Stimulated activated naive CD8-positive, alpha-beta T cell treated with anti-CD3 and anti-CD28 coated beads, Interleukin-15, amount 100 ng/mL, for 72 hours (primary cell): ENCODE measurements at regions not wholly inside any gene's neighbourhood (a gene's known extent, or its start where the extent isn't known, plus 50 kb on each side); places are given as distances from the start of the nearest gene placed in this dataset.

Experiments
- ATAC-seq: fragments of 150-1000 bp; cut with Tn5 transposase; 2 replicates; pipeline ENCODE4 v1.10.0; 2021; ENCODE audit warnings: mild to moderate bottlenecking, moderate library complexity
- DNase-seq, 2 donors: peaks; one replicate each; pipeline ENCODE4 v3.0.0; 2021 to 2022
- H3K27ac Mint-ChIP-seq, 2 donors: one replicate each; pipeline ENCODE4 v1.8.0; 2022; ENCODE audit warnings: mild to moderate bottlenecking in 2 of 2, mixed read lengths in 2 of 2, moderate library complexity in 2 of 2
- H3K27me3 Mint-ChIP-seq: one replicate; pipeline ENCODE4 v1.8.0; 2022; ENCODE audit warnings: mixed read lengths
- H3K4me1 Mint-ChIP-seq: one replicate; pipeline ENCODE4 v1.8.0; 2022; ENCODE audit warnings: mild to moderate bottlenecking, mixed read lengths
- H3K4me3 Mint-ChIP-seq, 2 donors: one replicate each; pipeline ENCODE4 v1.8.0; 2022; ENCODE audit warnings: mild to moderate bottlenecking in 2 of 2, mixed read lengths in 2 of 2, moderate library complexity in 1 of 2
- H3K9me3 Mint-ChIP-seq, 2 donors: one replicate each; pipeline ENCODE4 v1.8.0; 2022; ENCODE audit warnings: mixed read lengths in 2 of 2

DNA sequence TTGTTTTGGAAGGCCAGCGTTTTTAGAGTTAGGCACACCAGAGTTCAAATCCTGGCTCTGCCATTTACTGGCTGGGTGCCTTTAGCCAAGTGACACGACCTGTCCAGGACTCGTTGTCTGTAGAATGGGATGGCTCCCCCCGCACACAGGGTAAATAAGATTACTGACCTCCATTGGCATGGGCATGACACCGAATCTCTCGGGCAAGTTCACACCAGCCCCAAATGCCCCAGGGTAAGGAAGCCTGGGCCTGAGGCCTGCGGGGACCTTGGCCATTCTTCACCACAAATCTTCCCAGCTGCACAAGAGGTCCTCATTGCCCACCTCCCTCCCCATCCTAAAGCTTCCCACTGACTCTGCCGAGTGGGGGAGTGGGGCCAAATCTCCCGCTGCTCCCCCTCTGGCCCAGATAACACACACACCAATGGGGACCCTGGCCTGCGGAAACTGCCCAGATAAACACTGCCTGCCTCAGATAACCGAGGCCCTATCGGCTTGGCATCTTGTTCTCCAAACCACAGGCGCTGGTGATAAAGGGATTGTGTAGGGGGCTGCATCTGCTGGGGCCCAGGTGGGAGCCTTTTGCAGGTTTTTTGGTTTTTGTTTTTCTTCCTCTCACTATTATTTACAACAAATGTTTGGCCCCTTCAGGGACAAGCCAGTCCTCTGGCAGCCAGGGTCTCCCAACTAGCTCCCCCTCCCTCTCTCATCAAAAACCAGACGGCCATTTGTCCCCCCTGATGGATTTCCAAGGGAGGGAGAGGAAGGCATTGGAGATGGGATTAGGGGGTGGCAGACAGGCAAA lies 75.0 kb upstream of the LHX1 start:
- ATAC-seq (no peak), DNase-seq (no peak)
- no peaks in the 10 kb centered on the region for H3K9me3 Mint-ChIP-seq
- H3K27me3 Mint-ChIP-seq, result peaks cover 25% of the 10 kb centered on the region
- H3K4me3 Mint-ChIP-seq, result no peak overlapping the region
- H3K27ac Mint-ChIP-seq, result no peak overlapping the region
- H3K4me1 Mint-ChIP-seq, result peaks cover 1% of the 10 kb centered on the region

DNA sequence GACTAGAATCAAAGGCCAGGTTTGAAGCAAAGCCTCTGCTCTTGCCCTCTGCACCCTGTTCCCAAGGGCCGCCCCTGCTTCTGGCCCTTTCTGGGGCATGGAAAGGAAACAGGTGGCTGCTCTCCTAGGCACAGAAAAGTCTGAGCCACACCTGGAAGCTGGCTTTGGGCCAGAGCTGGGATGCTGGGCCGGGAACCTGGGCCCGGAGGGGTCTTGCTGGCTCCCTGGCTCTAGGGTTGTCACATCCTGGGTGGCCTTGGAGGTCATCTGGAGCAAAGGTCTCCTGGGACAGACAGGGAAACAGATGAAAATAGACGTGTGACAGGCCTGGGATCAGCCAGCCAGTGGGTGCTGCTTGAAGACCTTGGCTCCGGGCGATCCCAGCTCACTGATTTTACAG lies 74.1 kb upstream of the LHX1 start:
- ATAC-seq (no peak), DNase-seq (no peak)
- Mint-ChIP-seq H3K27ac (no peak overlapping the region), H3K27me3 (peaks cover 26% of the 10 kb centered on the region), H3K4me1 (no peaks in the 10 kb centered on the region), H3K9me3 (no peaks in the 10 kb centered on the region), H3K4me3 (no peak overlapping the region)

DNA sequence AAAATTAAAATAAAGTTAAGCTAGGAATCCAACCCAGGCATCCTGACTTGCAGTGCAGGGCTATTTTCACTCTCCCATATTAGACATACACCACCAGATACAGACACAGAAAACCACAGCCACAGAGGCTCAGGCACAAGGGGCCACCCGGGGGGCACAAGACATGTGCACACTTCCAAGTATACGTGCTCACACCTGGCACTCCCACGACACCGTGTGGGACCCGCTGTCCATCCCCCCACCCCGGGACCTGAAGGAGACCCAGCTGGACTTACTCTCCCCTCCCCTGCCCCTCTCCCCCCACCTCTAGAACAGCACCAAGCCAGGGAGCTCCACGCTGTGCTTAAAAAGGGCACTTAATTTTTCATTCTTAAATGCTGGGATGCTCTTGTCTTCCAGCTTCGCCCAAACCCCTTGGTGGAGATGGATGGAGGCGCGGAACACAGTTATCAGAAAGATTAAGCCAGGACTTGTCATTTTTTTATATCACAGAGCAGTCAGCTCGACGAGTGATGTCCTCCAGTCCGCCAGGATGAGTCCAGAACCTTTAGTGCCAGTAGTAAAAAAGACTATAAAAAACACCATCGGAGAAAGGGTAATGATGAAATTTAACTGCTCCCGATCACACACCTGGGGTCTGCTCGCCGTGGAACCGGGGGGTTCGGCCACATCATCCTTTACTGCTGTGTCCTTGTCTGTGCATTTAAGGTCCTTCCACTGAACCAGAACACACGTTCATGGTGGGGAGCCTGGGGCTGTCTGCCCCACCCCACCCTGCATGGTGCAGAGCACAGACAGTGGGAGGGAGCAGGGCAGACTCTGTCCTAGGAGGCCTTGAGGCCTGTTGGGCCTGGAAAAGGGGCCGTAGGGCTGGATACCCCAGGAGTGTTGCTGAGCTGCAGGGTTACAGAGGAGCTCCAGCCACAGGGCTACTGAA lies 73.3 kb upstream of the LHX1 start:
- Mint-ChIP-seq H3K4me1 (no peaks in the 10 kb centered on the region), H3K4me3 (no peak overlapping the region), H3K27me3 (peaks cover 26% of the 10 kb centered on the region), H3K9me3 (no peaks in the 10 kb centered on the region), H3K27ac (no peak overlapping the region)
- ATAC-seq, result no peak
- no peak for DNase-seq

DNA sequence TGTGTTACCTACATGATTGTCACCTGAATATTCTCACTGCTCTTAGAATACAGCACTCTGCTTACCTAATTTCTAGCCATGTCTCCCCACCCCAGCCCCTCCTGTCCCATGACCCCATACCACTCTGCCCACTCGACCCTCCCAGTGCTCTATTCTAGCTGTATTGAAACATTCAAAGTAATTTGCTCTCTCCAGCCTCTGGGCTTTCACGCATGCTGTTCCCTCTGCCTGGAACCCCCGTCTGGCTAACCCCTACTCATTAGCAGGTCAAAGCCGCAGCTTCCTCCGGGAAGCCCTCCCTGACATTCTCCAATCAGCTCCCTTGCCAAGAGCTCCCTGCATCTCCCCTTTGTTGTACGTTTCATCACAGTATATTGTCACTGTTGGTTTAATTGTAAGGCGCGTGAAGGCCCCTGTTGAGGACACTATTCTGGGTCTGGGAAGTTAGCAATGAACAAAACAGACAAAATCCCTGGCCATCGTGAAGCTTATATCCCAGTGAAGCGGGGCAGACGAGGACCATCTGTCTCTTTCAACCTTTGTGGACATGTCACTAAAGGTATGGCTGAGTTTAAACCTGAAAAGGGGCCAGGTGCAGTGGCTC lies 72.3 kb upstream of the LHX1 start:
- Mint-ChIP-seq H3K27me3 (peaks cover 26% of the 10 kb centered on the region), H3K4me1 (no peaks in the 10 kb centered on the region), H3K27ac (no peak overlapping the region), H3K9me3 (no peaks in the 10 kb centered on the region), H3K4me3 (no peak overlapping the region)
- ATAC-seq (no peak), DNase-seq (no peak)

DNA sequence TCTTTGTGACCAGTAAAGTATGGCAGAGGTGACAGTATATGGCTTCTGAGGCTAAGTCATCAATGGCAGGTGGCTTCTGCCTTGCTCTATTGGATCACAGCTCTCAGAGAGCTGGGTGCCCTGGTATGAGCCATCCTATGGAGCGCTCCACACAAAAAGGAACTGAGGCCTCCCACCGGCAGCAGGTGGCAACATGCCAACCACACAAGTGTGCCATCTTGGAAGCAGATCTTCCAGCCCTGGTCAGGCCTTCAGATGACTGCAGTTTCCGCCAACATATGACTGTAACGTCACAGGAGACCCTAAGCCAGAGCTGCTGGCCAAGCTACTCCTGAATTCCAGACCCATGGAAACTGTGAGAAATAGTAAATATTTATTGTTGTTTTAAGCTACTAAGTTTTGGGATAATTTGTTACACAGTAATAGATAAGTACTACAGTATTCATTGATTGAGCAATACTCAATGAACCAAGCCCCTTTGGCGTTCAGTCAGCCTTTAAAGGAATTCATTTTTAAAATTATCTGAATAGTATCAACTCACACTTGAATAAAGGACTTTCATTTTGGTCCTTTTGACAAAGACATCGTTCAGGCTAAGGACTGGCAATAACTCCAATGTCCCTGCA lies 69.4 kb upstream of the LHX1 start:
- H3K4me3 Mint-ChIP-seq, result no peak overlapping the region
- H3K27me3 Mint-ChIP-seq, result peaks cover 15% of the 10 kb centered on the region
- ATAC-seq (no peak), DNase-seq (no peak)
- H3K27ac Mint-ChIP-seq, result no peak overlapping the region
- no peaks in the 10 kb centered on the region for H3K9me3 Mint-ChIP-seq
- H3K4me1 Mint-ChIP-seq, result no peaks in the 10 kb centered on the region

DNA sequence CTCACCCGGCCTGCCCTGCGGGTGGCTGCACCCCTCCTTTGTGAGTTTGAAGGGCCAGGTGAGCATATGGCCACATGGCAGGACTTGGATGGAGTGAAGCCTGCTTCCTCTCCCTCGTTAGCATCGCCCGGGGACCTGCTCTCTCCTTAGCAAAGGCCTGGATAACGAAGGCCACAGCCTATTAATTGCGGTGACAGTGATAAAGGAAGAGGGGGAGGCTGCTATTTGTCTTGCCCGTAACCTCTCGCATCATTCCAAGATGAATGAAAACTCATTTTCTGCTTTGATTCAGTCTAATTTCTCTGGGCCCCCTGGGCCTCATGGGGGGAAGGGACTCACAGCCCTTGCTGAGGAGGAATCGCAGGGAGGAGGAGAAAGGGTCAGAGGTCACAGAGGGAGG lies 68.5 kb upstream of the LHX1 start:
- Mint-ChIP-seq H3K27ac (no peak overlapping the region), H3K4me3 (no peak overlapping the region), H3K9me3 (no peaks in the 10 kb centered on the region), H3K4me1 (no peaks in the 10 kb centered on the region), H3K27me3 (peaks cover 13% of the 10 kb centered on the region)
- ATAC-seq (no peak), DNase-seq (no peak)

DNA sequence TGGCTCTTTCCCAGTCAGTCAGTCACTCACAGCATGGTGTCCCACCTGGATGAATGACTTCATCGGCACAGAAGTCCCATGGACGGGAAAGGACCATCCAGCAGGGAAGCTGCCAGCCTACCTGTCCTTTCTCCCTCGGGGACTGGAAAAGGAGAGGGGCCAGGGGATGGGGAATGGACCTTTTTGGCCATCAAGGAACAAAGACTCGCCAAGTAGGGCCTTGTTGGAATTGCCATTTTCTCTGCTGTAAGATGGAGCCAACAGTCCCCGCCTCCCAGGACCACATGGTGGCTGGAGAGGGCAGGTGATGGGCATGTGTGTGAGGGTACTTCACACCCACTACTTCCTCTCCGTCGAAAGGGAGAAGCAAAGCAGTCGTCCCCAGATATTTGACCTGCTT lies 67.8 kb upstream of the LHX1 start:
- DNase-seq (no peak), ATAC-seq (no peak)
- H3K9me3 Mint-ChIP-seq, result no peaks in the 10 kb centered on the region
- no peaks in the 10 kb centered on the region for H3K4me1 Mint-ChIP-seq
- H3K27ac Mint-ChIP-seq, result no peak overlapping the region
- peaks cover 13% of the 10 kb centered on the region for H3K27me3 Mint-ChIP-seq
- H3K4me3 Mint-ChIP-seq, result no peak overlapping the region

DNA sequence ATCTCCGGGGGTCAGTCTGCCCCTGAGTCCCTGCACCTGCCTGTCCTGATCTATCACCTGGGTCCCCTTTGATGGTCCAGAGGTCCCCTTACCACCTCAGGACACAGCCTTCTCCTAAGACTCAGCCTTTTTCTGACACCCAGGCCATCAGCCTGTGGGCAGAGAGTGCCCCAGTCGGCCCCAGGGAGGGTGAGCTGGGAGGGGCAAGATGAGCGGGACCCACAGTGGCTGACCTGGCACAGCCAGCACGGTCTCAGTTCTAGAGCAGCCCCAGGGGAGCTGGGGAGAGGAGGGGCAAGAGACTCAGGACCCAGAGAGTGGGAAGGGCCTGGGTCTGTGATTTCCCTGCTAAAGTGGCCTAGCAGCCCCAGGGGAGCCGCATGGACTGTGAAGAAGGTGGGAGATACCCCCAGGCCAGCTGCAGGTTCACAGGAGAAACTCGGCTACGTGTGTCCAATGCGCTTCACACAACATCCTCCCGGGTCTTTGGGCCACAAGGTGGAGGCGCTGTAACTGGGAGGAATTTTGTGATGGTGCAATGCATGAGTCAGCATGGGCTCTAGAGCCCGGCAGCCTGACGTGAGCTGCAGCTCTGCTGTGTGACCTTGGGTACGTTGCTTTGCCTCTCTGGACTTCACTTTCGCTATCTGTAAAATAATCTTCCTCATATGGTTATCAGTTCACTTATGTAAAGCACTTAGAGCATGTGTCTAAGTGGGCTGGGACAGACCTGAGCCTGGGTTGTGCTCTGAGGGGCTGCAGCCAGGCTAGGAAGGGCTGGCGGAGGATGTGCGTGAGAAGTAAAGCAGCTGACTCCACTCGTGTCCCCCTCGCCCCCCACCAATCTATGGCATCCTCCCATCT lies 67.2 kb upstream of the LHX1 start:
- Mint-ChIP-seq H3K4me1 (no peaks in the 10 kb centered on the region), H3K27me3 (peaks cover 8% of the 10 kb centered on the region), H3K4me3 (no peak overlapping the region), H3K9me3 (no peaks in the 10 kb centered on the region), H3K27ac (peak overlapping the region in 1 of 2 donors; percentile 27)
- ATAC-seq (no peak), DNase-seq (no peak)

DNA sequence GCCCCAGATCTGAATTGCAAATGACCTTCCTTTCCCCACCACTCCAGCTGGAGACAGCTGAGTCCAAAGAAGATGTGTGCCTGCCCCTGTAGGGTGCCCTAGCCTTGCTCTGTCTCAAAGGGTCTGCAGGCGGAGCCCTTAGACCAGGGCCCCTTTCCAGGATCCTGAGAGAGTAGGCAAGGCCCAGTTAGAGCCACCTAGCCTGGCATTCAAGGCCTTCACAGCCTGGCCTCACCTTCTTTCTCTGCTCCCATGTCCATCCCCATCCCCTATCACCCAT lies 66.6 kb upstream of the LHX1 start:
- Mint-ChIP-seq H3K4me3 (no peak overlapping the region), H3K9me3 (no peaks in the 10 kb centered on the region), H3K27me3 (peaks cover 5% of the 10 kb centered on the region), H3K4me1 (no peaks in the 10 kb centered on the region), H3K27ac (no peak overlapping the region)
- DNase-seq (no peak), ATAC-seq (no peak)

DNA sequence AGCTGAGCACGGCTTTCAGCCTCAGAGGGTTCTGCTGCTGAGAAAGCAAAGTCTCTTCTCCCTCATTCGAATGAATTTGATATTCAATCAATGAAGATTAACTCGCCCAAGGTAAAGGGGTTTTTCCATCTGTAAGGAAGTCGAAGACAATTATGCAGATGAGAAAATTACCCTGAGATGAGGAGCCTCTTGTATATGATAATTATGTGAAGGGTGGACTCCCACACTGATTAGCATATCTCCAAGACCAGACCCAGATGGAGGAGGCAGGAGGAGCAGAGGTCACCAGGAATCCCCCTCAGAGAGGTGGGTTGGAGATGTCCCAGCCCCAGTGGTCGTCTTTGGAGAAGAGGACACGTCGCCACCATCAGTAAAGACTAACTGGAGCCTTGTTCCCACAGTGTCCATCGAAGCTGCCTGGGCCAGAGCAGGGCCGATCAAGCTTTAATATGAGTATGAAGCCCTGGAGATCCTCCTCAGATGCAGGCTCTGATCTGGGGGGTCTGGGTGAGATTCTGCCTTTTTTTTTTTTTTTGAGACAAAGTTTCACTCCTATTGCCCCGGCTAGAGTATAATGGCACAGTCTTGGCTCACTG lies 61.5 kb upstream of the LHX1 start:
- H3K4me3 Mint-ChIP-seq, result no peak overlapping the region
- H3K27me3 Mint-ChIP-seq, result peaks cover 11% of the 10 kb centered on the region
- H3K27ac Mint-ChIP-seq, result no peak overlapping the region

DNA sequence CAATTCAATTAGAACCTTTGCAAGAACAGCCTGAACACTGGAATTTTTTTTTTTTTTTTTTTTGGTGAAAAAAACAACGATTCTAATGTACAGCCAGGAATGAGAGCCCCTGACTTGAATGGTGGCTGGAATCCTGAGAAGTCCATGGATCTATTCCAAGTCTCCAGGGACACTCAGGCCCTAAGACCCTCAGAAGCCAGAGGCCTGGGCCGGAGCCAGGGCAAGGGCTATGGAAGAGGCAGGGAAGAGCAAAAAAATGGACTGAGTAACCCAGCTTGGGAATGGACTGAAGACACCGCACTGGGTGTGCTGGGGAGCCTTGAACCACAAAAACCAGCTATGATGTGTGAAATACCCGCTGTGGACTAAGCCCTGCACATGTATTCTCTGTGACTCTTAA lies 60.3 kb upstream of the LHX1 start:
- ATAC-seq (no peak), DNase-seq (no peak)
- H3K9me3 Mint-ChIP-seq, result peaks cover under 1 to 6% of the 10 kb centered on the region in 2 donors
- no peak overlapping the region for H3K27ac Mint-ChIP-seq
- H3K4me1 Mint-ChIP-seq, result no peaks in the 10 kb centered on the region
- H3K27me3 Mint-ChIP-seq, result peaks cover 12% of the 10 kb centered on the region
- no peak overlapping the region for H3K4me3 Mint-ChIP-seq

More for the DNA sequence above, 61.5 kb upstream of the LHX1 start:
- DNase-seq (no peak), ATAC-seq (no peak)
- Mint-ChIP-seq H3K9me3 (peaks cover 0 to under 1% of the 10 kb centered on the region in 2 donors), H3K4me1 (no peaks in the 10 kb centered on the region)

DNA sequence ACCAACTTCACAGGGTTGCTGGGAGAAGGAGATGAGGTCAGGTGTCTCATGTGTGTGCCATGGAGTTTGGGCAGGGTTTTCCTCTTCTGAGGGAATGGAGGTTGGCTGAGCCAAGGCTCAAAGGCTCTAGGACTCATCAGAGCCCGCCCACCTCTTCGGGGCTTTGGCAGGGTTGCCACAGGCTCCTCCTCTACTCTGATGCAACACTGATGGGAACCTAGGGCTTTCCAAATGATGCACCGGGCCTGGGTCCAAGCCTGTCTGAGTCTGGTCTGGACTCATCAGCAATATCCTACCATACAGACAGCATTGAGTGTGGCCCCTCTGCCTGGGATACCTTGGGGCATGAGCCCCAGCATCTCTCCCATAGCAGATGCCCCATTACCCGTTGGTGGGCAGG lies 59.5 kb upstream of the LHX1 start:
- H3K4me3 Mint-ChIP-seq, result no peak overlapping the region
- peaks cover 7 to 12% of the 10 kb centered on the region in 2 donors for H3K9me3 Mint-ChIP-seq
- DNase-seq, result no peak
- H3K27ac Mint-ChIP-seq, result no peak overlapping the region
- H3K27me3 Mint-ChIP-seq, result peaks cover 20% of the 10 kb centered on the region
- no peak for ATAC-seq
- H3K4me1 Mint-ChIP-seq, result no peaks in the 10 kb centered on the region

DNA sequence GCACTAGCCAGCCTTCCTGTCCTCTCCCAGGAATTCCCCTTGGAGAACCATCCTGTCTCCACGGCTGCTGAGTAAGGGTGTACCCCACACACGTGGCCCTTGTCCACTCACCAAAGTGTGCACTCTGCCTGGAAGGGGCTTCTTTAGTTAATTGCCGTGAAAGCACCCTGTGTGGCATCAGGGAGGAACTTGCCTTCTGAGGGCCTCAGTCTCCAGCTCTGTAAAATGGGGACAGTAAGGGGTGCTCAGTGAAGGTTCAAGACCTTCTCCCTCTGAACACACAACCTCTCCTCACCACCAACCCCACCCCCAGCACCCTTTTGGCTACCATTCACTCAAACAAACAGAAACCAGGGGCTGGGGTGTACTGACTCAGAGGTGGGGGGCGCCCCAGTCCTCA lies 59.1 kb upstream of the LHX1 start:
- Mint-ChIP-seq H3K4me1 (no peaks in the 10 kb centered on the region), H3K4me3 (no peak overlapping the region), H3K9me3 (peaks cover 7 to 12% of the 10 kb centered on the region in 2 donors), H3K27me3 (peaks cover 22% of the 10 kb centered on the region), H3K27ac (no peak overlapping the region)
- DNase-seq (no peak), ATAC-seq (no peak)

DNA sequence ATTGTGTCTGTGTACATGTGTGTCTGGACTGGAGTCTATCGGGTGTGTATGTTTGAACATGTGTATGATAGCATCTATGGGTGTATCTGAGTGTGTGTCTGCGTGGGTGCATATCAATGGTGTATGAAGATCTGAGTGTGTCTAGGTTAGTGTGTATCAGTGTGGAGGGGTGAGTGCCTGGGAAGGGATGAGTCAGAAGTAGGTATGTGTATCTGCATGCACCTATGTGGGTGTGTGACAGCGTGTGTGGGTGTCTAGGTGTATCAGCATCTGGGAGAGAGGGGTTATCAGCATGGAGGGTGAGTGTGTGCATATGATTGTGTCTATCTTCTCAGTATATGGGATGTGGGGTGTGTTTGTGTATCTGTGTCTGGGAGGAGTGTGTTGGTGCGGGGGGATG lies 58.2 kb upstream of the LHX1 start:
- H3K4me1 Mint-ChIP-seq, result no peaks in the 10 kb centered on the region
- DNase-seq, result no peak
- no peak overlapping the region for H3K4me3 Mint-ChIP-seq
- no peak overlapping the region for H3K27ac Mint-ChIP-seq
- no peak for ATAC-seq
- H3K27me3 Mint-ChIP-seq, result peaks cover 31% of the 10 kb centered on the region
- H3K9me3 Mint-ChIP-seq, result peaks cover 7 to 12% of the 10 kb centered on the region in 2 donors
